Stimulated activated CD8-positive, alpha-beta memory T cell treated with anti-CD3 and anti-CD28 coated beads, Interleukin-12 subunit alpha, Interleukin-12 subunit beta, amount 100 ng/mL, for 4 hours (primary cell): ENCODE measurements at regions not wholly inside any gene's neighbourhood (a gene's known extent, or its start where the extent isn't known, plus 50 kb on each side); places are given as distances from the start of the nearest gene placed in this dataset.

Experiments
- DNase-seq: peaks from one replicate; pipeline ENCODE4 v3.0.0-alpha.2; 2020; ENCODE audit warnings: low read depth

DNA sequence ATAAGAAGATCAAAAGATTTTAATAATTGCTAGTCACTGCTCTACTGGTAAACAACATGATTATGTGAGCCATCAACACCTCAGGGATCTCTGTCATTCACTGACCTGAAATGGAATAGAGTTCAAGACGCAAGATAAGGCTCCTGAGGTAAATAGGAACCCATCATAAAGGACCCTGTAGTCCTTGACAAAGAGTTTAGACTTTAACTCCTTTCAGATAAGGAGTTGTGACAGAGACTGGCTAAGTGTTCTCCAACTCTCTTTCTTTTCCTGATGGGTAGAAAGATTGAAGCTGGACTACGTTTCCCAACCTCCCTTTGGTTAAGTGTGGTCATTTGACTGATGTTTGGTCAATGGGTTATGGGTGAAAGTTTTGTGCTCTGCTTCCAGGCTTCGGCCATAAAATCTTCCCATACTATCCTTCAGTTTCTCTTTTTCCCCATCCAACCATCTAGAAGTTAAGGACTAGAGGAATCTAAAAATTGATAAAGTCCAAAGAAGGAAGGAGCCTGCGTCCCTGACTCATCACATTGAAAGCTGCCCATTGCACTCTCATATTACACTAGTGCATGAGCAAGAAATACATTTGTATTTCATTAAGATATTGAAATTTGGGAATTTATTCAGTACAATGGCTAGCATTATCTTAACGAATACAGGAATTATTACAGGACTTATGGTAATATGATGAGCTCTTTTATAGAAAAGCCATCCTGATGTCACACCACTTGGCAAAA lies 293.7 kb upstream of the ACVR2A start:
- no peak for DNase-seq

GRCh38 chr2:147549054-147549453 lies 295.8 kb upstream of the ACVR2A start:
- DNase-seq: no peak

DNA sequence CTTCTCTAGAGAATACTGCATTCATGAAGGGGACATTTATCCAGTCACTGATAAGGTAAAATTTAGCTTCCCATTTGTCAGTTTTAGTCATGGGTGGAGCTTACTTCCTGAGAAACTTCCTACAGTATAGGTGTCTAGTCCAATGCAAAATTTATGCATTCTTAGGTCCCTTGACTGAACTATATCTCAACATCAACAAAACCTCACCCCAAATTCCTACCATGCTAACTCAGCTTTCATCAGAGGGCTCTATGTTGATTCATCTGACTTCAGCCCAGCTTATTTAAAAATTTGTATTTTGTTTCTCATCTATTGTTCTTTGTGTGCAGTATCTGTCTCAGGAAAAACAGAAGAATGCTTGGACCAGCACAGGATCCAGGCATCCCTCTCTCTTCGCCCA lies 296.4 kb upstream of the ACVR2A start:
- DNase-seq: no peak

DNA sequence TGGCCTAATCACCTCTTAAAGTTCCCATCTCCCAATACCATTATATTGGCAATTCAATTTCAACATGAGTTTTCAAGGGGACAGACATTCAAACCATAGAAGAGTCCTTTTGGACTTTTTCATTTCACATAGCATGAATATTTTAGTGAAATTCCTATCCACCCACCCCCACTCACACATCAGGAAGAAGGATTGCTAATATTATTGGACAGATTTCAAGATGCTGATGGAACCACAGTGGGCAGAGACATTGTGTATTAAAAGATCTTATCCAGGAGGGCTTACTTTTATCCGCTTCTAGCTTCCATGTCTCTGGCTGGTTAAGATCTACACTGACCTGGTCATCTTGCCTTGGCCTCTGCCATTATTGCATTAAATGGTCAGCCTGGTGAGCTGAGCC lies 297.4 kb upstream of the ACVR2A start:
- DNase-seq: no peak

- DNase-seq: no peak
Observed at GRCh38 chr2:147546109-147546508, 298.7 kb upstream of the ACVR2A start.

GRCh38 chr2:147543056-147543455 lies 301.8 kb upstream of the ACVR2A start:
- no peak for DNase-seq

- DNase-seq: no peak
Observed at GRCh38 chr2:147542351-147542750, 302.5 kb upstream of the ACVR2A start.

GRCh38 chr2:147541314-147541713 lies 303.5 kb upstream of the ACVR2A start:
- no peak for DNase-seq

DNA sequence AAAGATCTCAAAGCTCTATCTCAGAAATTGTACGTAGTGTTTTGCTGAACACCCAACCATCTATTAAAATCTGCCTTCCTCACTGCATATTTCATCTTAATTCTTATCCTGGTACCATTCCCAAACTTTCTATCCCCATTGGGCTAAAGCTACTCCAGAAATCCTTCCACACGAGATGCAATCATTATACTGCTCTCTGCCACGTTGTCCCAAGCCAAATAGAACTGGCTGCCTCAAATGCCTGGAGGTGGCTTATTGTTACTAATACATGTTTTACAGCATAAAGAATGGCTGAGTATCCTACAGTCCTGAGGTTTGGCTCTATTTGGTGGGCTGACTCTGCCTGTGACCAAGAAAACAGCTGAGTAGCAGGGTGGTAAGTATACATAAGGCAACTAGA lies 306.0 kb upstream of the ACVR2A start:
- DNase-seq: no peak

DNA sequence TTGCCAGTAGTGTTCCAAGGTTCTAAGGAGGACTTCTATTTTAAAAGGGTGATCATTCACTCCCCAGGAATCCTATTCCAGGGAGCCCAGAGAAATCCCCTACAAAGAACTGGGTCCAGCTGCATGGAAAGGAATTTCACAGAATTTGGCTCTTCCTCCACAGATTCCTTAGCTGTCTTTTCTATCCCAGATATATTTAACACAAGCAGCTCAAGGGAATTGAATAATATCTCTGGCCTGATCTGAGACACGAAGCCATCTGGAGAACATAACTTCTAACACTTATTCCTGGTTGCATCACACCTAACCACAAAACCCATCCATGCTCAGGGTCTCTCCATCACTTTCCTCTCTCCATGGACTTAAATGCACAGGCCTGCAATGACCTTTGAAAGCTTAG lies 306.7 kb upstream of the ACVR2A start:
- no peak for DNase-seq

DNA sequence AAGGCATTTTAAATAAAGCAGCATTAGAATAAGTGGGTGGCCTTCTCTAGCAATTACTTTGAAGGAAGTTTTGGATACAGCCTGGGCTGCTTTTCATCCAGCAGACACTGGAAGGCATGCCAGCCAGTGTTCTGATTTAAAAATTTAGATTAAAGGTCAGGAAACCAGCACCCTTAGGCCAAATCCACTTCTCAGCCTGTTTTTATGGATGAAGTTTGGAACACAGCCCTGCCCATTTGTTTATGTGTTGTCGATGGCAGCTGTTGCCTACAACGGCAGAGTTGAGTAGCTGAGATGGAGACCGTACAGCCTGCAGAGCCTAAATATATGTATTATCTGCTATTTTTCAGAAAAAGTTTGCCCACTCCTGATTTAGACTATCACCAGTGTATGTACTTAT lies 313.6 kb upstream of the ACVR2A start:
- no peak for DNase-seq

DNA sequence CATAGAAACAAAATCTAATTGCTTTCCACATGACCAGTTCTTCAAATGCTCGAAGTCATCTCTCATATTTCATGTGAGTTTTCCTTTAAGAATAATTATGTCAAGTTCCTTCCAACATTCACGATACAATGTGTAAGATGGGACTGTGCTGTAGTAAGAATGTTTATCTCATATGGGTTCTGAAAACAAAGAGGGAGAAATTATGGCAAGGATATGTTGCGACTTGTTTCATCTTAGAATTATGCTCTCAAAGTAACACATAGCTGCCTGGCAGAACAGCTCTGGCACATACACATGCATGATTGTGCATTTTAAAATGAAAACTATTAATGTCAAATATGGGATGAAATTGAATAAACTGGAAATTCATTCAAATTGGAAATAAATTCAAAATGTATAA lies 314.8 kb upstream of the ACVR2A start:
- DNase-seq: no peak

GRCh38 chr2:147525819-147526489 lies 318.9 kb upstream of the ACVR2A start:
- DNase-seq: no peak

DNA sequence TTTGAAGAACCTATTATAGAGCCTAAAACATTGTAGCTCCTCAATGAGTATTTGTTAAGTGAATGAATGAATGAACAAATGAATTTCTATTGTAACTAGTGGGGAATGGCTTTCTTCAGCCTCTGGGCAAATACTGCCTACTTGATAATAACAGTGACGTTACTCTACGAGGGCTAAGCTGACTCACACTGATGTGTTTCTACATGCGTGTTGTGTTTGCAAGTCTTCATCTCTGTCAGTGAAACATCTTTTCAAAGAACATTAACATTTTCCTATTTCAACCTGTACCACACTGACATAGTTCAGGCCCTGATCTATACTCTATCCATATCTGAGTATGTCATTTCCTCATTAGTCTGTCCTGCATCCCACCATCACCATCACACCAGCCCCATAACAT lies 319.9 kb upstream of the ACVR2A start:
- DNase-seq: no peak

DNA sequence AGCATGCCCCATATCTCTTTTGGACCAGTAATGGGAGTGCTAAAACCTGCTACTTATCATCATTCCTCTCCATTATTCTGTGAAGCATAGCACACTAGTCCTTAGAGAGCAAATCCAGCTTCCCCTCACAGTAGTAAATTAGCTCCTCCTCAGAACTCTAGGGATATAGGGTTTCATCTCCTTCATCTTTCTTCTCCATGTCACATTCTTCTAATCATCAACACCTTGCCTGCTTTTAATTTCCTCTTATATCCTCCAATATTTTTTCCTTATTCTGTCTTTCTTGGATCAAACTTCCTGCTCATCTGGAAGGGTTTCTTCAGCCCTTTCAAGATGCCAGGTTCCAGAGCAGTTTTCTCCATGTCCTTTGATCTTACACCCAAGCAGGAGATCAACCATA lies 321.4 kb upstream of the ACVR2A start:
- DNase-seq: no peak

DNA sequence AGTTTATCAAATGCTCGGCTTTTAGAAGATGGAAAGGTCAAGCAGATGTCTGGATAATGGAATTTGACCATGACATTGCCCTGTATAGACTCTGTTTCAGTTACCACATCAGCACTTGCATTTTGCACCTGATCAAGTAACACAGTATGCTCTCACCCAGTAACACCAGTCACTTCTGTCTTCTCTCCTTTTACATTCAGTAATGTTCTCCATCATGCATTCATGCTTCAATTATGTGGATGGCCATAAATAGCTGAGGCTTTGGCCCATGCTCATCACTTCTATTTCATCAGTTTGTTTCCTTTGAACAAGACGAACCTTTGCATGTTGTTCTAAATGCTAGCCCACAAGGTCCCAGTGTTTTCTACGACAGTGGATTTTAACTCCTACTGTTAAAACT lies 322.9 kb upstream of the ACVR2A start:
- DNase-seq: no peak

DNA sequence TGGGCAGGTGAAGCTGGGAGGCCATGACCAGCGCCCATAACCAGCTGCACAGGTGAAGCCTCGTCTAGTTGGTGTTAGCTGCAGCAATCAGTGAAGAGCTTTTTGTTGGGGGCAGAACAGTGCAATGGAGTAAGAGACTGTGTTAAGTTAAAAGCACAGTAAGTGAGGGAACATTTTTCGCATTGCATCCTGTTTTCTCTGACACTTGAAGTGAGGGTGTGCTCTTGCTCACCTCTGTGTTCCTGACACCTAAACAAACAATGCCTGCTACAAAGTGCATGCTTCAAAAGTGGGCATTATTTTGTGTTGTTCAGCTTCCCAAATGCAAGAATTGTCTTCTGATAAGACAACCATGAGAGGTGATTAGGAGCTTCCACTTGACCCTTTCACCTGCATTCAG lies 324.0 kb upstream of the ACVR2A start:
- DNase-seq: no peak

DNA sequence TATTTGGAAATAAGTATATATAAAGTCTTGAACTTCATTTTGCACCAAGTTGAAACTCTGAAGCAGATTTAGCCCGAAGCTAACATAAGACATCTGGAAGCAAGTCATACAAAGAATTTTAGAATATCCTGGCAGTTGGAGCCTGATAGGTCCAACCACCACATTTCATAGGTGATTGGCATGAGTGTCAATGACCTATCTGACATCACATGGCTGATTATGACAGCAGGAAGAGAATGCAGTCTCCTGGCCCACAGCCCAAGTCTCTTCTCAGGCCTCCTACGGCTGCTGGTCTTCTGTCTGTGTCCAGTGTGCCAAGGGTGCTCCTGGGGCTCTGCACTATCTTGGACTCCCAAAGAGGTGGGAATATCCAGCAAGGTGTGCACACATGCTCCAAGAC lies 325.7 kb upstream of the ACVR2A start:
- DNase-seq: no peak

DNA sequence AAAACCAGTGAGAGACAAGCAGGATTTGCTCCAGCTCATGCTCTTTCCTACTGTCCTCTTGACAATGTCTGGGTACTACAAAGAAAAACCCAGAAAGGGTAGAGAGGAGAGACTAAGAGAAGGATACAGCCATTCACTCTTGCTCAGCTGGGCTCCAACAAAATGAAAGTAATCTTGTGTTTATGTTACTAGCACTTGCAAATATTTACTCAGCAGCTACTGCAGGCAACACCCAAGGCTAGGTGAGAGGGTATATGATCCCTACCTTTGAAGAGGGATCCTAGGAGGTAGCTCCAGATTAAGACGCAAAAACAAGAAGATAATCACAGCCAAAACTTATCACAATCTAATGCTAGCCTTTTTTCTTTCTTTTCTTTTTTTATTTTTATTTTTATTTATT lies 329.6 kb upstream of the ACVR2A start:
- no peak for DNase-seq

- DNase-seq: no peak
Observed at GRCh38 chr2:147512206-147512605, 332.6 kb upstream of the ACVR2A start.

DNA sequence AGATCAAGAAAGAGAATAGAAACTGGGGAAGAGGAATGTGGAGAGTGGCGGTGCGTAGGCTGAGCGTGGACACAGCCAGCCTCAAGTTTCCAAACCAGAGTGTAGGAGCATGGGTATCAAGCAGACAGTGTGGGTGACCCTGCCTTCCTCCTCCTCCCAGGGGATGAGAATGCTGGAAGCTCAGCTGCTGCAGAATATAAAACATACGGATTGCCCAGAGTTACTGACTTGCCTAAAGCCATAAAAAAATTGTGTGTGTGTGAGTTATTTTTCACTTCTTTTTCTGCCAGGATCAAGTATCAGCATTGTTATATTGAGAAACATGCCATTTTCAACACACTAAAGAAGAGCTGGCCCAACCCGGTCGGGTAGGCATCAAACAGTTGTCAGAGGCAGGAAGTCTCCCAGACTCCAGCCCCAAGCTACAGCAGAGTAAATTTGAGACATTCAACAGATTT lies 333.3 kb upstream of the ACVR2A start:
- no peak for DNase-seq

DNA sequence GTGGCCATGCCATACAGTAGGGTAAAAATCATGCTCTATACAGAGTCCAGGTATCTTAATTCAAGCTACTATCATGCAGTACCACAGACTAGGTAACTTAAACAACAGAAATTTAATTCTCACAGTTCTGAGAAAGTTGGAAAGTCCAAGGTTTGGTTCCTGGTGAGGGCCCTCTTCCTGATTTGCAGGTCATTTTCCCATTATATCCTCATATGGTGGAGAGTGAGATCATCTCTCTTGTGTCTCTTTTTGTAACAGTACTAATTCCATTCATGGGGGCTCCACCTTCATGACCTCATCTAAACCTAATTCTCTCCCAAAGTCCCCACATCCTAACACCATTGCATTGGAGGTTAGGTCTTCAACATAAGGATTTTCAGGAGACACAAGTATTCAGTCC lies 335.0 kb upstream of the ACVR2A start:
- DNase-seq: no peak

- DNase-seq: no peak
Observed at GRCh38 chr2:147506889-147507288, 337.9 kb upstream of the ACVR2A start.

- no peak for DNase-seq
Observed at GRCh38 chr2:147502711-147503290, 342.0 kb upstream of the ACVR2A start.
